ENCODE measurements at regions not wholly inside any gene's neighbourhood (a gene's known extent, or its start where the extent isn't known, plus 50 kb on each side); places are given as distances from the start of the nearest gene placed in this dataset.

- in situ Hi-C loops (cut with HindIII; ENCODE audit: low sequenced_read_pairs) = no loop called here
- no peak overlapping the region for H3K4me3 ChIP-seq (ENCODE audit: low read depth, low read length)
- DNase-seq (ENCODE audit: low read depth, low spot score) = no peak
- no peak for TF ChIP-seq CTCF (IDR thresholded peaks at IDR 0.05; ENCODE audit: low read depth, low read length)
Measured at GRCh38 chr10:42491001-42491592, 147.3 kb downstream of the ZNF33B start.

- H3K4me3 ChIP-seq (ENCODE audit: low read depth, low read length) = no peak overlapping the region
- no peak for TF ChIP-seq CTCF (IDR thresholded peaks at IDR 0.05; ENCODE audit: low read depth, low read length)
- DNase-seq (ENCODE audit: low read depth, low spot score) = no peak
- in situ Hi-C loops (cut with HindIII; ENCODE audit: low sequenced_read_pairs) = no loop called here
Measured at GRCh38 chr10:42490368-42490767, 148.0 kb downstream of the ZNF33B start.

- TF ChIP-seq CTCF (IDR thresholded peaks at IDR 0.05; ENCODE audit: low read depth, low read length) = no peak
- H3K4me3 ChIP-seq (ENCODE audit: low read depth, low read length) = no peak overlapping the region
- in situ Hi-C loops (cut with HindIII; ENCODE audit: low sequenced_read_pairs) = no loop called here
- peak; percentile 1 for DNase-seq (ENCODE audit: low read depth, low spot score)
Measured at GRCh38 chr10:42488416-42488815, 150.0 kb downstream of the ZNF33B start.

GRCh38 chr10:42482411-42482810, 156.0 kb downstream of the ZNF33B start:
- TF ChIP-seq CTCF (IDR thresholded peaks at IDR 0.05; ENCODE audit: low read depth, low read length) = no peak
- in situ Hi-C loops (cut with HindIII; ENCODE audit: low sequenced_read_pairs) = no loop called here
- DNase-seq (ENCODE audit: low read depth, low spot score) = no peak
- H3K4me3 ChIP-seq (ENCODE audit: low read depth, low read length) = no peak overlapping the region

GRCh38 chr10:42479057-42479456, 159.3 kb downstream of the ZNF33B start:
- TF ChIP-seq CTCF (IDR thresholded peaks at IDR 0.05; ENCODE audit: low read depth, low read length) = no peak
- H3K4me3 ChIP-seq (ENCODE audit: low read depth, low read length) = no peak overlapping the region
- DNase-seq (ENCODE audit: low read depth, low spot score) = no peak
- in situ Hi-C loops (cut with HindIII; ENCODE audit: low sequenced_read_pairs) = no loop called here

GRCh38 chr10:42477170-42477569, 161.2 kb downstream of the ZNF33B start:
- no peak overlapping the region for H3K4me3 ChIP-seq (ENCODE audit: low read depth, low read length)
- no peak for DNase-seq (ENCODE audit: low read depth, low spot score)
- TF ChIP-seq CTCF (IDR thresholded peaks at IDR 0.05; ENCODE audit: low read depth, low read length) = no peak
- in situ Hi-C loops (cut with HindIII; ENCODE audit: low sequenced_read_pairs) = no loop called here

- no peak for TF ChIP-seq CTCF (IDR thresholded peaks at IDR 0.05; ENCODE audit: low read depth, low read length)
- DNase-seq (ENCODE audit: low read depth, low spot score) = no peak
- in situ Hi-C loops (cut with HindIII; ENCODE audit: low sequenced_read_pairs) = no loop called here
- peak overlapping the region; percentile 31 for H3K4me3 ChIP-seq (ENCODE audit: low read depth, low read length)
Measured at GRCh38 chr10:42476101-42476500, 162.3 kb downstream of the ZNF33B start.

Data from astrocyte of the spinal cord (primary cell).